ENCODE measurements at regions not wholly inside any gene's neighbourhood (a gene's known extent, or its start where the extent isn't known, plus 50 kb on each side); places are given as distances from the start of the nearest gene placed in this dataset.
"Not testable (repeated sequence)": the region's sequence is repeated elsewhere in the genome, so short reads cannot be mapped to it uniquely, and the experiment has no call there.

- DNase-seq (ENCODE audit: low spot score) = no peak
Measured at GRCh38 chr2:180291552-180292421, 284.7 kb upstream of the CWC22 start.

DNA sequence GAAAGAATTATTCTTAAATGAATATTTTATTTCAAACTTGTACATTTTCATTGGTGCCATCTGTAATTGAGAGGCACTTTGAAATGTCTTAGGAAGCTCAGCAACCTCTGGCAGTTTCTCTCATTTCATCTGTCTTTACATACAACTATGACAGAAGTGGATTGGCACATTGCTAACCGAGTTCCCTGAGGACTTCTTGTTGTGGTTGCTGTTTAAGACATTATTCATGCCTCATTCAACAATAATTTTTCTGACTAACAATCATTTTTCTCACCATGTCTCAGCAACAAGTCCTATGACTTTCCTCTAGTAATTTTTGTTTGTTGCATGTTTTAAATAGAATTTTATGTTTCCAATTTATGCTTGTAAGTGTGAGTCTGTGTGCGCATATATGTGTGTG is 284.0 kb upstream of the CWC22 start:
- no peak for DNase-seq (ENCODE audit: low spot score)

GRCh38 chr2:180289627-180290026 is 282.5 kb upstream of the CWC22 start:
- DNase-seq (ENCODE audit: low spot score) = no peak

DNA sequence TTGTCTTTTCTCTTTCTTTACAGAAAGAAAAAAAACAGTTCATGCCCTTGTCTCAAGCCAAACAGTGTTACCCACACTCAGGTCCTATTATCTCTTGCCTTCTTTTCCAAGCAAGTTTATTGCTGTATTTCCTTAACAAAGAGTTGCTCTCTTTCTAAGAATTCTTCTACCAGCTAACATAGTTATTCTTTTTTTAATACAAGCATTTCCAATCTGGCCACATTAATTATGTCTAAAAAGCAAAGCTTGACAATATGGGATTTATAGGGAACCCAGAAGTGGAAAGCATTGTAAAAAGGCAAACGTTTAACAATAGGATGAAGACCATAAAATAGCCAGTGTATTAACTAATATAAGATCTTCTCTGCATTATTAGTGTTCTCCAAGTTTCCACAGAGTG is 272.5 kb upstream of the CWC22 start:
- DNase-seq (ENCODE audit: low spot score) = no peak

- DNase-seq (ENCODE audit: low spot score) = no peak
Measured at GRCh38 chr2:180276733-180277132, 269.6 kb upstream of the CWC22 start.

DNA sequence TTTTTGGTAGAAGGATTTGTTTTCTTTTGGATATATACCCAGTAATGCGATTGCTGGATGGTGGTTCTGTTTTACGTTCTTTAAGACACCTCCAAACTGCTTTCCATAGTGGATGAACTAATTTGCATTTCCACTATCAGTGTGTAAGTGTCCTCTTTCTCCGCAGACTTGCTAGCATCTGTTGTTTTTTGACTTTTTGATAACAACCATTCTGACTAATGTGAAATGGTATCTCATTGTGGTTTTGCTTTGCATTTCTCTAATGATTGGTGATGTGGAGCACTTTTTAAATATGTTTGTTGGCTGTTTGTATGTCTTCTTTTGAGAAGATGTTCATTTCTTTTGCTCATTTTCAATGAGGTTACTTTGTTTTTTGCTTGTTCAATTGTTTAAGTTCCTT is 260.9 kb upstream of the CWC22 start:
- no peak for DNase-seq (ENCODE audit: low spot score)

DNA sequence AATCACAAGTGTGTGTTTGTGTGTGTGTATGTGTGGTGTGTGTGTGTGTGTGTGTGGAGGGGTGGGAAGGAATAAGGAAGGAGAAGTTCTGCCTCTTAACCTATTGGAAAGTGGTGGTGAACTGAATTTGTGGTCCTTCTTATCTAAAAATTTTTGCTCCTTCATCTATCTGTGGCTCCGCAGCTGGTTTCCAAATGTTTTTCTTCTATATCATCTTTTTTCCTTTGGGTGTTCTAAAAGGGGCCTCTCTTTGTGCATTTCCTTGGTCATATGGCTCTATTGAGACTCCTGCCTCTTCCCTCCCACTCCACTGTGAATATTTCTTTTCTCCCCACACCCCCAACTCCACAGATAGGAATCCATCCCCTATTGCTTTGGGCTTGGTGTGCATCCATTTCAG is 254.9 kb upstream of the CWC22 start:
- DNase-seq (ENCODE audit: low spot score) = no peak

DNA sequence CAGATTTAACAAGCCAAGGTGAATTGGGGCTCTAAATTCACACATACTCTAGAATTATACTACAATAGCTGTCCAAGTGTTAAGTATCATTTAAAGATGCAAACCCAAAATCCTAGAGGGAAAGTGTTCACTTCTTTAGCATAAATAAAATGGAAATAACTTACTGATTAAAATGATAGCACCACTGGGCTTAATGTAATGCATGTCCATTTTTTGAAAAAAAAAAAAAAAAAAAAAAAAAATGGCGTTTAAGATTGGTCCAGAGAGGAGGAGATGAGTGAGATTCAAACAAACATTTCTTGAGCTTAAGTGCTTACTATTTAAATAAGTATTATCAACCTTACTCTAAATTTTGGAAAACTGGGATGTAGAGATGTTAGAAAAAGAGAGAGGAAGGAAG is 251.5 kb upstream of the CWC22 start:
- no peak for DNase-seq (ENCODE audit: low spot score)

GRCh38 chr2:180258041-180258537 is 251.0 kb upstream of the CWC22 start:
- no peak for DNase-seq (ENCODE audit: low spot score)

- DNase-seq (ENCODE audit: low spot score) = no peak
Measured at GRCh38 chr2:180257247-180257646, 250.2 kb upstream of the CWC22 start.

DNA sequence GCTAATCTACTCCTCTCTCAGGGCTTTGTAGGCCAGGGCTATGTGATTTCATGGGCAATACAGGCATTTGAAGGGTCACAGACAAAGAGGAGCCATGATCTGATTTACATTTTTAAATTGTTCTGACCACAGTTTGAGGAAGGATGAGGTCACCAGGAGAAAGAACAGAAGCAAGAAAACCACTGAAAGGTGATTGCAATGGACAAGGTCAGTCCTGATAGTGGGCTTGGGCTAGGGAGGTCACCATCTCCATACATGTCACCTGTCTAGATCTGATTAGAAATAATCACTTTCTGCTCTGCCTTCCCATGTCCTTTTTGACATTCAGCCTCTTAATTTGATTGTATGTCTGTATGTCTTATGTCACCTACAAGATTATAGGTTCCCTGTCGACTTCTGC is 248.9 kb upstream of the CWC22 start:
- no peak for DNase-seq (ENCODE audit: low spot score)

DNA sequence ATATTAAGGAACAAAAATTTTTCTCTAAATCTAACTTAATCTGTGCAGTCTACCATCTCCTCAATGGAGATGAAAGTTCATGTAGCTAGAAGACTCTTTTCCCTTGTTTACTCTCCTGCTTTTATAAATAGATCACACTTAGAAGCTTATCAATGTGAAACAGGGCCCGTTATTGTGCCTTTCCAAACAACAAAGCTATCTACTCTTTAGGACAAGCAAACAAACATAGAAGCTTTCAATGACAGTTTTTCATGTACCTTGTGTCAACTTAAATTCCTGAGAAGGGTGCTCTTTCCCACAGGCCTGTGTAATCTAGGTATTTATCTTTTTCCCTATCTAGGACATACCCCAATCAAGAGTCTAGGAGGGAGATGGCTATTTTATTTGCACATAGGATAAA is 247.8 kb upstream of the CWC22 start:
- no peak for DNase-seq (ENCODE audit: low spot score)

DNA sequence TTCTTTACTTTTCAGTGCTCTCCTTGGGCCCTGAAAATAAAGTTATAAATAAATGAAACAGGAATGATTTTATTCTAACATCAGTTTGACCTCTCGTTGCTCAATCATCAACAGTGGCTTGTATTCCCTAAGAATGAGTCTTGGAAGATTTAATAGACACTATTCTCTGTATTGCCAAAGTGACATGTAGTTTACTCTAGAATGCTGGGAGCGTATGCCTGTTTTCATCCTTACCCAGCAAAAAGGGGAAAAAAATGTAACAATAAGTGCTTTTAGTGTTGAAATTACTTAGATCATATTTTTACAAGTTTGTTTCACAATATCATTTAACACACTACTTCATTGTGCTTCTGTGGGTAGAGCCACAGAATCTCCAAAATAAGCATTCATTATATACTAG is 240.6 kb upstream of the CWC22 start:
- no peak for DNase-seq (ENCODE audit: low spot score)

DNA sequence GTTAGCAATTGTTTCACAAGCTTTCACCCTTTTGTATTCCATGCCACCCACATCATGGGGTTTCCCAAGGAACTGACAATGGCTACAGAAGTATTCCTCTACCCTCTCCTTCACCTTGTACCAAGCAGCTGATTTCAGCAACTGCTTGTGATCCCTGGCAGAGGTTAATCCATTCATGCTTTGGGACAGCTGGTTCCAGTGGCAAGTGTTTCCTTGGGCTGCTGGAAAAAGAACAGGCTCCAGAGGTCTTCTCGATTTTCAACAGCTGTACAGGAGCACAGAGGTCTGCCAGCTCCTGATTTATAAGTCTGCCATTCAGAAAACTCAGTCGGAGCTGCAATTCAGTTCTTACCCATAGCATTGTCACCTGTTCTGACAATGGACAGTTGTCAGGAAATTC is 239.2 kb upstream of the CWC22 start:
- DNase-seq (ENCODE audit: low spot score) = no peak

GRCh38 chr2:180240774-180241173 is 233.7 kb upstream of the CWC22 start:
- DNase-seq (ENCODE audit: low spot score) = no peak

DNA sequence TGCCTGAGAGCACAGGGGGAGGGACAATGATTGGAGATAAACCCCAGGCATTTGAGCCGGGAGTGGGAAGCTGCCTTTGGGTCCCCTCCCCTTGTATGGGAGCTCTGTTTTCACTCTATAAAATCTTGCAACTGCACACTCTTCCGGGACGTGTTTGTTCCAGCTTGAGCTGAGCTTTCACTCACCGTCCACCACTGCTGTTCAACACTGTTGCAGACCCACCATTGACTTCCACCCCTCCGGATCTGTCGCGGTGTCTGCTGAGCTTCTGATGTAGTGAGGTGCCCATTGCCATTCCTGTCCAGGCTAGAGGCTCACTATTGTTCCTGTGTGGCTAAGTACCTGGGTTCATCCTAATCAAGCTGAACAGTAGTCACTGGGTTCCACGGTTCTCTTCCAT is 231.6 kb upstream of the CWC22 start:
- DNase-seq (ENCODE audit: low spot score) = no peak

- DNase-seq (ENCODE audit: low spot score) = not testable (repeated sequence)
Measured at GRCh38 chr2:180236061-180236460, 229.0 kb upstream of the CWC22 start.

DNA sequence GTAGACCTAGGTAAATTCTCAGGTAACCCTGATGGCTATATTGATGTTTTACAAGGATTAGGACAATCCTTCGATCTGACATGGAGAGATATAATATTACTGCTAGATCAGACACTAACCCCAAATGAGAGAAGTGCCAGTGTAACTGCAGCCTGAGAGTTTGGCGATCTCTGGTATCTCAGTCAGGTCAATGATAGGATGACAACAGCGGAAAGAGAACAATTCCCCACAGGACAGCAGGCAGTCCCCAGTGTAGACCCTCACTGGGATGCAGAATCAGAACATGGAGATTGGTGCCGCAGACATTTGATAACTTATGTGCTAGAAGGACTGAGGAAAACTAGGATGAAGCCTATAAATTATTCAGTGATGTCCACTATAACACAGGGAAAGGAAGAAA is 228.4 kb upstream of the CWC22 start:
- DNase-seq (ENCODE audit: low spot score) = not testable (repeated sequence)

- not testable (repeated sequence) for DNase-seq (ENCODE audit: low spot score)
Measured at GRCh38 chr2:180234991-180235390, 227.9 kb upstream of the CWC22 start.

DNA sequence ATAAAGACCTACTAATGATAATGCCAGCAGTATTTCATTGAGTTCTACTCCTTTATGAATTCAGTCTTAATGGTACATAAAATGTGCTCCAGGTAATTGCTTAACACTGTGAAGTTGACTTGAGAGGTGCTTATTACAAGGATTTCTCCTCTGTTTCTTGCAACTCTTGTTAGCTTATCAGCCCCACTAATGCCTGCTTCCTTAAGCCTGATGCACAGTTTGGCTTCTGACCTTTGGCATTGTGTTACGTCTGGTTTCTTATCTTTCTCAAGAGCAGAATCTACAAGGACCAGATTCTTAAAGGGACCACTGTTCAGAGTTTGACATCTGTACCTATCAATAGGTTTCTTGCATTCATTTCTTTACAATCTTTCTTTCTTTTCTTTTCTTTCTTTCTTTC is 223.9 kb upstream of the CWC22 start:
- no peak for DNase-seq (ENCODE audit: low spot score)

DNA sequence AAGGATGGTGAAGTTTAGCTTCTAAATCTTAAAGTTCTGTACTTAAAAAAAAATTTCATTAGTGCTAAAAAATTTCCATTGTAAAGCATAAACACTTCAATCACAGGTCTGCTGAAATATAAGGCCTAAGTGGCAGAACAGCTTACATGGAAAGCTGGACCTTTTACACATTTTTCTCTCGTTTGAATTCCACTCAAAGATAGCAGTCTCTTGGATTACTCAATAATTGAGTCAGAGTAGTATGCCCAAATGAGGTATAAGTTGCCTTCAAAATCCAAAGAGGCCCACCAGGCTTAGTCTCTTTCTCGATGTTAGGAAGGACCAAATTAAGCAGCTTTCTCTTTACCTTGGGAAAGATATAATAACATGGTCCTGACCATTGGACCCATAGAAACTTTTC is 220.4 kb upstream of the CWC22 start:
- DNase-seq (ENCODE audit: low spot score) = no peak

- DNase-seq (ENCODE audit: low spot score) = no peak
Measured at GRCh38 chr2:180225118-180225517, 218.0 kb upstream of the CWC22 start.

DNA sequence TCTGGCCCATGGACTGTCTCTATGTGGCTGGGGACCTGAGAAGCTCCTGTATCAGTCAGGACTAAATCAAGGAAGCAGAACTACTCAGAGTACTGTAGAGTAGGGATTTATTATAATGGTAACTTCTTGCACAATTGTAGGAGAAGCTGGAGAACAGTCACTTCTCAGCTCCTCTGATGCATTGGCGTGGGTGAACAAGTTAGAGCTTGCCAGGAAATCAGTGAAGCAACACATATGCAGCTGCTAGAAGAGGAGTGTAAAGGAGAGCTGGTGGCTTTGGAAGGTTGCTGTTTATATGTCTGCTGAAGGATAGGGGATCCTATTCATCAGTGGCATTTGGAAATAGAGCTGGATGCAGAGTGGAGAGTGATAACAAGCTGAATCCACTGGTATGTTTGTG is 215.5 kb upstream of the CWC22 start:
- no peak for DNase-seq (ENCODE audit: low spot score)

- no peak for DNase-seq (ENCODE audit: low spot score)
Measured at GRCh38 chr2:180219491-180219890, 212.4 kb upstream of the CWC22 start.
